ENCODE measurements at regions not wholly inside any gene's neighbourhood (a gene's known extent, or its start where the extent isn't known, plus 50 kb on each side); places are given as distances from the start of the nearest gene placed in this dataset.
"Not testable (repeated sequence)": the region's sequence is repeated elsewhere in the genome, so short reads cannot be mapped to it uniquely, and the experiment has no call there.

- DNase-seq (ENCODE audit: low spot score) = no peak
Observed at GRCh38 chr9:102164247-102164646, 425.8 kb upstream of the GRIN3A start.

GRCh38 chr9:102153081-102153480 lies 414.6 kb upstream of the GRIN3A start:
- DNase-seq (ENCODE audit: low spot score) = not testable (repeated sequence)

GRCh38 chr9:102135768-102136167 lies 397.3 kb upstream of the GRIN3A start:
- DNase-seq (ENCODE audit: low spot score) = no peak

- DNase-seq (ENCODE audit: low spot score) = no peak
Observed at GRCh38 chr9:102124465-102124864, 386.0 kb upstream of the GRIN3A start.

- no peak for DNase-seq (ENCODE audit: low spot score)
Observed at GRCh38 chr9:102114557-102114956, 376.1 kb upstream of the GRIN3A start.

GRCh38 chr9:102113191-102113590 lies 374.7 kb upstream of the GRIN3A start:
- DNase-seq (ENCODE audit: low spot score) = no peak

- DNase-seq (ENCODE audit: low spot score) = no peak
Observed at GRCh38 chr9:102106439-102106838, 368.0 kb upstream of the GRIN3A start.

GRCh38 chr9:102101723-102102122 lies 363.3 kb upstream of the GRIN3A start:
- no peak for DNase-seq (ENCODE audit: low spot score)

GRCh38 chr9:102087141-102087540 lies 348.7 kb upstream of the GRIN3A start:
- DNase-seq (ENCODE audit: low spot score) = no peak

- DNase-seq (ENCODE audit: low spot score) = no peak
Observed at GRCh38 chr9:102085548-102085947, 347.1 kb upstream of the GRIN3A start.

- no peak for DNase-seq (ENCODE audit: low spot score)
Observed at GRCh38 chr9:102072059-102072764, 333.8 kb upstream of the GRIN3A start.

GRCh38 chr9:102069969-102070368 lies 331.5 kb upstream of the GRIN3A start:
- no peak for DNase-seq (ENCODE audit: low spot score)

- DNase-seq (ENCODE audit: low spot score) = no peak
Observed at GRCh38 chr9:102054811-102055210, 316.4 kb upstream of the GRIN3A start.

- no peak for DNase-seq (ENCODE audit: low spot score)
Observed at GRCh38 chr9:102049586-102050246, 311.3 kb upstream of the GRIN3A start.

- DNase-seq (ENCODE audit: low spot score) = no peak
Observed at GRCh38 chr9:102047549-102047948, 309.1 kb upstream of the GRIN3A start.

GRCh38 chr9:102044133-102044532 lies 305.7 kb upstream of the GRIN3A start:
- DNase-seq (ENCODE audit: low spot score) = no peak

GRCh38 chr9:102038006-102038405 lies 299.6 kb upstream of the GRIN3A start:
- no peak for DNase-seq (ENCODE audit: low spot score)

- no peak for DNase-seq (ENCODE audit: low spot score)
Observed at GRCh38 chr9:102035929-102036328, 297.5 kb upstream of the GRIN3A start.

GRCh38 chr9:102032614-102033013 lies 294.2 kb upstream of the GRIN3A start:
- DNase-seq (ENCODE audit: low spot score) = no peak

GRCh38 chr9:102000956-102001355 lies 262.5 kb upstream of the GRIN3A start:
- DNase-seq (ENCODE audit: low spot score) = no peak

- no peak for DNase-seq (ENCODE audit: low spot score)
Observed at GRCh38 chr9:101999441-101999840, 261.0 kb upstream of the GRIN3A start.

- no peak for DNase-seq (ENCODE audit: low spot score)
Observed at GRCh38 chr9:101995231-101995630, 256.8 kb upstream of the GRIN3A start.

- no peak for DNase-seq (ENCODE audit: low spot score)
Observed at GRCh38 chr9:101993771-101994170, 255.3 kb upstream of the GRIN3A start.

- DNase-seq (ENCODE audit: low spot score) = no peak
Observed at GRCh38 chr9:101991926-101992325, 253.5 kb upstream of the GRIN3A start.
